ENCODE measurements at regions not wholly inside any gene's neighbourhood (a gene's known extent, or its start where the extent isn't known, plus 50 kb on each side); places are given as distances from the start of the nearest gene placed in this dataset.

DNA sequence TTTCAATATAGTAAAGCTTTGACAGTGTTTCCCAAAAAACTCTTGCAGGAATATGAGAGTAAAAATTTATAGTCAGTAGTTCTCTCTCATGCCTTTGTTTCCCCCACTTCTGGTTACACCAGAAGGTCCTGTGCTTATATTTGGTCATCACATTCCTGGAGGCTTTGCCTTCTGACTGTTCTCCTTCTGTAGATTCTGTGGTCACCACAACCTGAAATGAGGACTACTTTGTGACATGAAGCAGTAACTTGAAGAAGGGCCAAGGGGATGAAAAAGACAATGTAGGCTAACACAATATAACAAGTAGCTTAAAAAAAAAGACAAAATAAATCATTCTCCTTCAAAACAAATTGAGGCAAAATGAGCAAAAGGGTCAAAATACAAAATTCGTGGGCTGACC is 366.2 kb upstream of the NR3C2 start:
- DNase-seq = no peak
- Histone ChIP-seq H3K4me1 (no peaks in the 10 kb centered on the region), H3K36me3 (no peaks in the 10 kb centered on the region), H3K9me3 (no peaks in the 10 kb centered on the region), H3K4me3 (no peak overlapping the region), H3K27ac (no peak overlapping the region), H3K27me3 (no peaks in the 10 kb centered on the region)
- TF ChIP-seq, protein P1, sequence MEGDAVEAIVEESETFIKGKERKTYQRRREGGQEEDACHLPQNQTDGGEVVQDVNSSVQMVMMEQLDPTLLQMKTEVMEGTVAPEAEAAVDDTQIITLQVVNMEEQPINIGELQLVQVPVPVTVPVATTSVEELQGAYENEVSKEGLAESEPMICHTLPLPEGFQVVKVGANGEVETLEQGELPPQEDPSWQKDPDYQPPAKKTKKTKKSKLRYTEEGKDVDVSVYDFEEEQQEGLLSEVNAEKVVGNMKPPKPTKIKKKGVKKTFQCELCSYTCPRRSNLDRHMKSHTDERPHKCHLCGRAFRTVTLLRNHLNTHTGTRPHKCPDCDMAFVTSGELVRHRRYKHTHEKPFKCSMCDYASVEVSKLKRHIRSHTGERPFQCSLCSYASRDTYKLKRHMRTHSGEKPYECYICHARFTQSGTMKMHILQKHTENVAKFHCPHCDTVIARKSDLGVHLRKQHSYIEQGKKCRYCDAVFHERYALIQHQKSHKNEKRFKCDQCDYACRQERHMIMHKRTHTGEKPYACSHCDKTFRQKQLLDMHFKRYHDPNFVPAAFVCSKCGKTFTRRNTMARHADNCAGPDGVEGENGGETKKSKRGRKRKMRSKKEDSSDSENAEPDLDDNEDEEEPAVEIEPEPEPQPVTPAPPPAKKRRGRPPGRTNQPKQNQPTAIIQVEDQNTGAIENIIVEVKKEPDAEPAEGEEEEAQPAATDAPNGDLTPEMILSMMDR (IDR thresholded peaks at IDR 0.05) = no peak
- no peak for TF ChIP-seq POLR2A (IDR thresholded peaks at IDR 0.05)

DNA sequence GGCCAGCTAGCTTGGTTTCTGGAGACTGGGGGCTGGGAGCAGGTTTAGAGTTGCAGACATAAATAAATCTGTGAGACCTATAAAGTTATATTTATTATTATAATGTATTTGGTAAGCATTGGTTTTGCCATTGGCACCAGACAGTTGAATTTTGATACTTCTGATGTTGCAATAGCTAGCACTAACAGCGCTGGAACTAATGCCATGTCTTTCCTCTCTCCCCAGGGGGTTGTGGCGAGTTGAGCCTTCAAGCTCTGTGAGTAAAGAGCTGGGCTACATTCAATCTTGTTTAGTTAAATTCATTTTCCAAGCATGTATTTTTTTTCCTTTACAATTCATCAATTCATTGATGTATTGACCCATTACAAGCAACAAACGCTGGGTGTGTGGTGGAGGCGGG is 358.7 kb upstream of the NR3C2 start:
- TF ChIP-seq, protein P1 (IDR thresholded peaks at IDR 0.05) = no peak
- no peak for TF ChIP-seq POLR2A (IDR thresholded peaks at IDR 0.05)
- Histone ChIP-seq H3K36me3 (no peaks in the 10 kb centered on the region), H3K27me3 (no peaks in the 10 kb centered on the region), H3K9me3 (no peaks in the 10 kb centered on the region), H3K4me3 (no peak overlapping the region), H3K27ac (no peak overlapping the region), H3K4me1 (no peaks in the 10 kb centered on the region)
- no peak for DNase-seq

DNA sequence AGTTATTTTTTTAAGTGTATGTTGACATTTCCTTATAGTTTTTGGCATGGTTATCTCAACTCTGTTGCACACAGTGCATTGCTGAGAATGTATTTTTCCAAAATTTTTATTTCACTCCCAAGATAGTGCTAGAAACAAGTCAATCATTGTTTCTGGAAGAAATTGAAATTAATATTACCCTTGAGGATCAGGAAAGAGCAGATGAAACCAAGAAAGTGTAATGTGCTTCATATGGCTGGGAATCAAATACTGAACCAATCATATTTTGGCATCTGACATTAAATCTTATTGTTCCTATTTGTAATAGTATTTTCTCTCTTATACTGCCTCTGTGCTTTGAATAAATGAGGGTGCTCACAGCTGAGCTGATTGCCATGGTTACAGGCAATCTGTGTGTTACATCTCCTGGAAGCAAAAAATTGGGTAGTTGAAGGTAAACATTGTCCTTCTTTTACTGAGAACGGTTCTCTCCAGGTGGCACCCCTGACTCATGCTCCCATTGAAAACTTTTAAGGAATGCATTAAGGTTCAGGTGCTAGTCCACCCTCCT is 358.2 kb upstream of the NR3C2 start:
- no peak overlapping the region for H3K27ac ChIP-seq
- no peaks in the 10 kb centered on the region for H3K27me3 ChIP-seq
- H3K36me3 ChIP-seq = no peaks in the 10 kb centered on the region
- no peak for DNase-seq
- no peaks in the 10 kb centered on the region for H3K4me1 ChIP-seq
- no peak overlapping the region for H3K4me3 ChIP-seq
- no peak for TF ChIP-seq POLR2A (IDR thresholded peaks at IDR 0.05)
- TF ChIP-seq, protein P1 (IDR thresholded peaks at IDR 0.05) = no peak
- H3K9me3 ChIP-seq = no peaks in the 10 kb centered on the region

DNA sequence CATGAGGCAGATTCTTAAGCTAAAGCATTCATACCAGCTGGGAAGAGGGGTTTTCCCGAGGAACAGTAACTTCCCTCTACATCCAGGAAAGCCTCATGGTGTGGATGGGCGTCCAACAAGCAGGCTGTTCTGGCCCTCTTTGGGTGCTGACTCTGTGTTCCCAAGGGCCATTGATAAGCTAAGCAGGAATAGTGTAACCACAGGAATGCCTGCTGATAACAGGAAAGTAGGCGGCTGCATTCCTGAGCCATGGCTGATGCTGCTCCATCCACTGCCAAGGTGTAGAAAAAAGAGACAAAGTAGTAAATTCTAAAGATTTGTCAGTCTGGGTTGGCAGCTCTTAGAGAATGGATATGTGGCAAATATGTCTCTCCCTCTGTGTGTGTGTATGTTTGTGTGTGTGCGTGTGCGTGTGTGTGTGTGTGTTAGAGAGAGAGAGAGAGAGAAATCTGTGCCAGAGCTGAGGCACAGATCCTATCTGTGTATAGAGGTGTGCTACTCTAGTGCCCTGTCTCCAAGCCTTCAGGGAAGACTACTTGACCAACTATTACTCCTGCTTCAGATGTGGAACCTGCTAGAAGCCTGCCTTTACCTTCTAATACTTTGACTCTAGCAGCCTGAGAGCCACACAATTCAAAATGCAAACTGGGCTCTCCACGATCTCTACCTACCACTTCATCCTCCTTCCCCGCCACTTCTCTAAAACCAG is 353.1 kb upstream of the NR3C2 start:
- no peaks in the 10 kb centered on the region for H3K27me3 ChIP-seq
- no peak for DNase-seq
- no peak overlapping the region for H3K27ac ChIP-seq
- TF ChIP-seq, protein P1 (IDR thresholded peaks at IDR 0.05) = no peak
- TF ChIP-seq POLR2A (IDR thresholded peaks at IDR 0.05) = no peak
- H3K4me1 ChIP-seq = no peaks in the 10 kb centered on the region
- no peak overlapping the region for H3K4me3 ChIP-seq
- H3K9me3 ChIP-seq = no peaks in the 10 kb centered on the region
- H3K36me3 ChIP-seq = no peaks in the 10 kb centered on the region

DNA sequence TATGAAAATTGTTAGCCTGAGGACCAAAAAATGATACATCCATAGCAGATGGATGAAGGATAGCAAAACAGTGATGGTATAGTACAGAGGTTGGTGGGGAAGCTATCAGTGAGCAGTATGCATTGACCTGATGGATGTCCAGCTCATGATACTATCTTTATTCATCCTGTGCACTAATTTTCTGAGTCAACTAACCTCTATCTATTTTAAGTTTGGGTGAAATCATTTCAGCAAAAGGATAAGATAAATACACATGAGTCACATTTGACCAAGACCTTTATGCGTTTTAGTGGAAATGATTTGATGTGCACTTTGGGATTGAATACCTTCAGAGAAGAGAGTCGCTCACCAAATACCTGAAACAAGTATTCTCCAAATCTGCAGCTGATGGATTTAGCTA is 351.0 kb upstream of the NR3C2 start:
- H3K27me3 ChIP-seq = no peaks in the 10 kb centered on the region
- no peak overlapping the region for H3K27ac ChIP-seq
- TF ChIP-seq POLR2A (IDR thresholded peaks at IDR 0.05) = no peak
- TF ChIP-seq, protein P1 (IDR thresholded peaks at IDR 0.05) = no peak
- no peaks in the 10 kb centered on the region for H3K9me3 ChIP-seq
- no peak overlapping the region for H3K4me3 ChIP-seq
- no peaks in the 10 kb centered on the region for H3K4me1 ChIP-seq
- no peaks in the 10 kb centered on the region for H3K36me3 ChIP-seq
- no peak for DNase-seq

Measured in Peyer's patch (tissue), 4 donors.